ENCODE measurements at regions not wholly inside any gene's neighbourhood (a gene's known extent, or its start where the extent isn't known, plus 50 kb on each side); places are given as distances from the start of the nearest gene placed in this dataset.

GRCh38 chr12:126734710-126735109 is 1532.3 kb upstream of the TMEM132C start:
- Histone ChIP-seq H3K27ac (replicated peaks) (no peak overlapping the region), H3K4me3 (replicated peaks; ENCODE audit: insufficient read depth, low read length) (no peak overlapping the region), H3K27me3 (ENCODE audit: insufficient read depth, poor library complexity, severe bottlenecking) (no peaks in the 10 kb centered on the region)
- TF ChIP-seq POLR2AphosphoS5 (IDR thresholded peaks at IDR 0.05; ENCODE audit: low read depth) (no peak), REST (IDR thresholded peaks at IDR 0.05; ENCODE audit: insufficient replicate concordance, low read depth) (no peak), GABPA (IDR thresholded peaks at IDR 0.05; ENCODE audit: low read depth) (no peak), CTCF (IDR thresholded peaks at IDR 0.05; ENCODE audit: insufficient read depth, low read length) (no peak), SPI1 (IDR thresholded peaks at IDR 0.05; ENCODE audit: borderline replicate concordance, low read depth) (no peak)
- DNase-seq (ENCODE audit: low read depth in 1 of 2, low spot score in 1 of 2) = no peak

DNA sequence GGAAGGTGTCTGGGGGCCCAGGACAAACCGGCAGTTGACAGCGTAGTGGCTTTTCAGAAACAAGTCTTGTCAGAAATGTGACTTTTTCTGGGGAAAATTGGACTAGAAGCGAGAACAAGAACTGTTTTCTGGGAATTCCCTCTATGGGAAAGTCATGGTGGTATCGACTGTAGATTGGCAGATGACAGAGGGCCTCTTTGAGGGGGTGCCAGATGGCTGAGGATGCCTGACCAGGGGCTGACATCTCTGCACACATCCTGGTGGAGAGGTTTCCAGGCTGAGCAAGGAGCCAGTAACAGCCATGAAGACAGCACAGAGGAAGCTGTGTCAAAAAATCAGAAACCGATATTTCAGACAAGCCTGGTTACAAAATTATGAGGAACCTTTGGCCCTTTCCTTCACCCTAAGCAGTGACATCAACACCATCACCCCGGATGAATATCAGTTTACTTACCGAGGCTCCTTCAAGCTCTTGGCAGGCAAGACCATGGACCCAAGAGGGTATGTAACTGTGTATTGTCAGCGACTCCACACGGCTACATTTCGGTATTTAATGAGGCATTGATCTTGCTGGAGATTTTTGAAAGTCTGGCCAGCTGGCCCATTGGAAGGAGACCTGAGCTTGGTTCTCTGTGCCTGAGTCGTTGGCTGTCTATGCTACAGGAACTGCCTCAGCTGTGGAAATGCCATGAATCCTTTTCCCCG is 1525.3 kb upstream of the TMEM132C start:
- no peak for TF ChIP-seq SPI1 (IDR thresholded peaks at IDR 0.05; ENCODE audit: borderline replicate concordance, low read depth)
- TF ChIP-seq POLR2AphosphoS5 (IDR thresholded peaks at IDR 0.05; ENCODE audit: low read depth) = no peak
- TF ChIP-seq CTCF (IDR thresholded peaks at IDR 0.05; ENCODE audit: insufficient read depth, low read length) = no peak
- TF ChIP-seq REST (IDR thresholded peaks at IDR 0.05; ENCODE audit: insufficient replicate concordance, low read depth) = no peak
- TF ChIP-seq GABPA (IDR thresholded peaks at IDR 0.05; ENCODE audit: low read depth) = no peak
- Histone ChIP-seq H3K4me3 (replicated peaks; ENCODE audit: insufficient read depth, low read length) (no peak overlapping the region), H3K27ac (replicated peaks) (no peak overlapping the region), H3K27me3 (ENCODE audit: insufficient read depth, poor library complexity, severe bottlenecking) (no peaks in the 10 kb centered on the region)
- DNase-seq (ENCODE audit: low read depth in 1 of 2, low spot score in 1 of 2) = no peak

DNA sequence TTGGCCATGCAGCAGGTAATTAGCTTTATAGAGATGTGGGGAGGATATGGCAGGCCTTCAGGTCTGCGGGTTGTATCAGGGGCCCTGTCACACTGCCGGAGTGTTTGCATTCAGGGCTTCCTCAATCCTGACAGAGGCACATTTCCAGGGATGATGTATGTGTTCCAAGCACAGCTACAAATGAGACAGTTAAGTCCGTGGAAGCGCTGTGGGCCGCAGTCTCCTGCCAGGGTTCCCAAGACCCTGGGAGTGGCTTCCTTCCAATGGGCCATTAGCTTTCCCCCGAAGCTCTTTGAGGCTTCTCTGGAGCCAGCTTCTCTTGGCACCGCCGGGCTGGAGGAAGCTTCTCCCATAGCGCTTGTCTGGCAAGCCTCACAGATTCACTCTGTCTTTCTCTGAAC is 1524.7 kb upstream of the TMEM132C start:
- DNase-seq (ENCODE audit: low read depth in 1 of 2, low spot score in 1 of 2) = no peak
- H3K27me3 ChIP-seq (ENCODE audit: insufficient read depth, poor library complexity, severe bottlenecking) = no peaks in the 10 kb centered on the region
- TF ChIP-seq POLR2AphosphoS5 (IDR thresholded peaks at IDR 0.05; ENCODE audit: low read depth) (no peak), CTCF (IDR thresholded peaks at IDR 0.05; ENCODE audit: insufficient read depth, low read length) (no peak), SPI1 (IDR thresholded peaks at IDR 0.05; ENCODE audit: borderline replicate concordance, low read depth) (no peak), GABPA (IDR thresholded peaks at IDR 0.05; ENCODE audit: low read depth) (no peak), REST (IDR thresholded peaks at IDR 0.05; ENCODE audit: insufficient replicate concordance, low read depth) (no peak)

More for the DNA sequence above, 1524.7 kb upstream of the TMEM132C start:
- Histone ChIP-seq H3K4me3 (replicated peaks; ENCODE audit: insufficient read depth, low read length) (no peak overlapping the region), H3K27ac (replicated peaks) (no peak overlapping the region)

All from HL-60 (cell line).